Gastrocnemius medialis (tissue), 4 donors: ENCODE measurements at regions not wholly inside any gene's neighbourhood (a gene's known extent, or its start where the extent isn't known, plus 50 kb on each side); places are given as distances from the start of the nearest gene placed in this dataset.

ENCODE experiments used
- POLR2A ChIP-seq, 2 donors: fragments of 450-650 bp; IDR thresholded peaks; one replicate each; pipeline ENCODE4 v1.6.1; 2017; ENCODE audit warnings: antibody characterized with exemption in 2 of 2, mild to moderate bottlenecking in 2 of 2, moderate library complexity in 2 of 2
- TF ChIP-seq, protein P1 (sequence below), 5 experiments: fragments of 450-650 bp in 3 of 5; fragments of 200-600 bp in 2 of 5; sonication (generic) in 2 of 5; IDR thresholded peaks in 4 of 5; conservative IDR thresholded peaks in 1 of 5; 1 replicate in 4 of 5; 2 replicates in 1 of 5; pipeline ENCODE4 v1.5.1; 2016 to 2019; ENCODE audit warnings: antibody characterized with exemption in 5 of 5, mild to moderate bottlenecking in 3 of 5, moderate library complexity in 3 of 5

DNA sequence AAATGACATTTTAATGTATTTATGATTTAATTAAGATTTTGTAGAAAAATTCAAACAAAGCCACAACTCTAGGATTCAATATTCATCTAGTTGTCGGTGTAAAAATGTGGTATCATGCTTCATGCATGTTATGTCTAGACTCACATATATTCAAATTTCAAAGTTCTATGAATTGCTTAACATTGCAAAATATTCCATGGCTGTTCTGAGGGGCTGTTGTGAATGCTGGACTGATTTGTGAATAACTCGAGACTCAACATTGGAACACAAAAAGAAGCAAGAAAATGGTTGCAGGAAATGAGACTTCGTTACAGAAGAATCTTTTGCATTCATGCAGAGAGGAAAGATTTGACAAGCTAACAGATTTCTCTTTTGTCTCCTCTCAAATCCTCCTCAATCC lies 705.9 kb downstream of the DHX35 start:
- no peak for TF ChIP-seq POLR2A (IDR thresholded peaks at IDR 0.05)
- TF ChIP-seq, protein P1, sequence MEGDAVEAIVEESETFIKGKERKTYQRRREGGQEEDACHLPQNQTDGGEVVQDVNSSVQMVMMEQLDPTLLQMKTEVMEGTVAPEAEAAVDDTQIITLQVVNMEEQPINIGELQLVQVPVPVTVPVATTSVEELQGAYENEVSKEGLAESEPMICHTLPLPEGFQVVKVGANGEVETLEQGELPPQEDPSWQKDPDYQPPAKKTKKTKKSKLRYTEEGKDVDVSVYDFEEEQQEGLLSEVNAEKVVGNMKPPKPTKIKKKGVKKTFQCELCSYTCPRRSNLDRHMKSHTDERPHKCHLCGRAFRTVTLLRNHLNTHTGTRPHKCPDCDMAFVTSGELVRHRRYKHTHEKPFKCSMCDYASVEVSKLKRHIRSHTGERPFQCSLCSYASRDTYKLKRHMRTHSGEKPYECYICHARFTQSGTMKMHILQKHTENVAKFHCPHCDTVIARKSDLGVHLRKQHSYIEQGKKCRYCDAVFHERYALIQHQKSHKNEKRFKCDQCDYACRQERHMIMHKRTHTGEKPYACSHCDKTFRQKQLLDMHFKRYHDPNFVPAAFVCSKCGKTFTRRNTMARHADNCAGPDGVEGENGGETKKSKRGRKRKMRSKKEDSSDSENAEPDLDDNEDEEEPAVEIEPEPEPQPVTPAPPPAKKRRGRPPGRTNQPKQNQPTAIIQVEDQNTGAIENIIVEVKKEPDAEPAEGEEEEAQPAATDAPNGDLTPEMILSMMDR (IDR thresholded peaks at IDR 0.05 in 4 of 5, conservative IDR thresholded peaks at IDR 0.05 in 1 of 5), result no peak
